ENCODE measurements at regions not wholly inside any gene's neighbourhood (a gene's known extent, or its start where the extent isn't known, plus 50 kb on each side); places are given as distances from the start of the nearest gene placed in this dataset.

DNA sequence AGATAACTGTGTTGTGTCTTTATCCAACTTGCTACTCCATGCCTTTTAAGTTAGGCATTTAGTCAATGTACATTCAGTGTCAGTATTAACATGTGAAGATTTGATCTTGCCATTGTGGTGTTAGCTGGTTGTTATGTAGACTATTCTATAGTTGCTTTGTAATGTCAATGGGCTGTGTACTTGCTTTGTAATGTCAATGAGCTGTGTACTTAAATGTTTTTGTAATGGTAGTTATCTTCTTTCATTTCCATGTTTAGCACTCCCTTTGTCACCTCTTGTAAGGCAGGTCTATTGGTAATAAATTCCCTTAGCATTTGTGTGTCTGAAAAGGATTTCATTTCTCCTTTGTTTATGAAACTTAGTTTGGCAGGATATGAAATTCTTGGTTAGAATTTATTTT, 53.4 kb downstream of the MC4R start:
- Mint-ChIP-seq H3K9me3 (ENCODE audit: low read depth) (no peaks in the 10 kb centered on the region), H3K4me3 (ENCODE audit: low read depth) (no peak overlapping the region), H3K27ac (no peak overlapping the region), H3K27me3 (no peaks in the 10 kb centered on the region), H3K36me3 (ENCODE audit: insufficient read depth) (no peaks in the 10 kb centered on the region), H3K4me1 (ENCODE audit: low read depth) (no peaks in the 10 kb centered on the region)
- TF ChIP-seq, protein P1, sequence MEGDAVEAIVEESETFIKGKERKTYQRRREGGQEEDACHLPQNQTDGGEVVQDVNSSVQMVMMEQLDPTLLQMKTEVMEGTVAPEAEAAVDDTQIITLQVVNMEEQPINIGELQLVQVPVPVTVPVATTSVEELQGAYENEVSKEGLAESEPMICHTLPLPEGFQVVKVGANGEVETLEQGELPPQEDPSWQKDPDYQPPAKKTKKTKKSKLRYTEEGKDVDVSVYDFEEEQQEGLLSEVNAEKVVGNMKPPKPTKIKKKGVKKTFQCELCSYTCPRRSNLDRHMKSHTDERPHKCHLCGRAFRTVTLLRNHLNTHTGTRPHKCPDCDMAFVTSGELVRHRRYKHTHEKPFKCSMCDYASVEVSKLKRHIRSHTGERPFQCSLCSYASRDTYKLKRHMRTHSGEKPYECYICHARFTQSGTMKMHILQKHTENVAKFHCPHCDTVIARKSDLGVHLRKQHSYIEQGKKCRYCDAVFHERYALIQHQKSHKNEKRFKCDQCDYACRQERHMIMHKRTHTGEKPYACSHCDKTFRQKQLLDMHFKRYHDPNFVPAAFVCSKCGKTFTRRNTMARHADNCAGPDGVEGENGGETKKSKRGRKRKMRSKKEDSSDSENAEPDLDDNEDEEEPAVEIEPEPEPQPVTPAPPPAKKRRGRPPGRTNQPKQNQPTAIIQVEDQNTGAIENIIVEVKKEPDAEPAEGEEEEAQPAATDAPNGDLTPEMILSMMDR (IDR thresholded peaks at IDR 0.05; ENCODE audit: unreplicated experiment): no peak
- DNase-seq (ENCODE audit: low spot score, unreplicated experiment): no peak

DNA sequence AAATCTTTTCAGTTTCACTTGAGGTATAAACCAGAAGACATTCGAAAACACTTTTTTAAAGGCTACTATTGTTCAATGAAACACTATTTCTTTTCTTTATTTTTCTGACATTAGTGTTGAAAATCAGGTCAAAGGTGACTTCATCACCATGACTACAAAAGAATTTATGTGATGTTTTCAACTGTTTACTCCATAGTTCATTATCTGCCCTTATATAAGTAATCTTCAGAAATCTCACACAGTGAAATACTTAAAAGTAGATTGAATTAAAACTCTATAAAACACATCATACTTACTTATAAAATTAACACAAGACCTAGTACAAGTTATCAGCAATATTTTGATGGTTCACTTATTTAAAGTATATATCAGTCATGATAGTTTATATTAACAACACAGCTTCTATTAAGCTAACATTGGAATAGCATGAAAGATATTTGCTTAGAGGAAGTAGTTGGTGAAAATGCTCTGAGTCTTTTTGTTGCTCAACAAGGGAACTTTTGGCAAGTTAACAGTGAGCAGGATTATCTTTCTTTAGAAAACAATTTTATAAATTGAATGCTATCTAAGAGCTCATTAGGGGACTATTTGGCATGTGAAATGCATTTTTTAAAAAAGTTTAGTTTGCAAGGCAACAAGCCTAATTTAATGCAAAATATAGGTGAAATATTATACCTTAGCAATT, 60.8 kb downstream of the MC4R start:
- Mint-ChIP-seq H3K36me3 (ENCODE audit: insufficient read depth) (no peaks in the 10 kb centered on the region), H3K4me1 (ENCODE audit: low read depth) (no peaks in the 10 kb centered on the region), H3K27me3 (no peaks in the 10 kb centered on the region), H3K4me3 (ENCODE audit: low read depth) (no peak overlapping the region), H3K9me3 (ENCODE audit: low read depth) (peaks cover 4% of the 10 kb centered on the region), H3K27ac (no peak overlapping the region)
- TF ChIP-seq, protein P1 (IDR thresholded peaks at IDR 0.05; ENCODE audit: unreplicated experiment): no peak
- DNase-seq (ENCODE audit: low spot score, unreplicated experiment): no peak

DNA sequence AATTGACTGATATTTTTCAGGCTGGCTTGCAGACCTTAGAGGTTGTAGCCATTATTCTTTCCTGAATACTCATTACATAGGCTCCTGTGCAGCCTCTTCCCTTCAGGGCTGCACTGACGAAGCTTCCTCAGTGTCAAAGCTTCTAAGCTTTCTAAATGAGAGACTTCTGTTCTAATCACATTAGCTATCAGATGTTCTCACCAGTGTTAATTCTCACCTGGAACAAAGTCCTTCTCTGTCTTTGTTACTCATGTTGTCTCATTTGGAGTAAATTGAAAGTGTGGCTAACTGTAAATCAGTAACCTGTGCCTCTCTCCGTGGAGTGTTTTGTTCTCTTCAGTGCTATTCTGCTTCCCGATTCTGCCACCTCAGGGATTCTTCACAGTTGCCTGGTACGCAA, 76.9 kb downstream of the MC4R start:
- Mint-ChIP-seq H3K9me3 (ENCODE audit: low read depth) (no peaks in the 10 kb centered on the region), H3K36me3 (ENCODE audit: insufficient read depth) (no peaks in the 10 kb centered on the region), H3K4me1 (ENCODE audit: low read depth) (peaks cover 7% of the 10 kb centered on the region), H3K27ac (peak overlapping the region; percentile 15), H3K4me3 (ENCODE audit: low read depth) (peak overlapping the region; percentile 19), H3K27me3 (peaks cover 12% of the 10 kb centered on the region)
- TF ChIP-seq, protein P1 (IDR thresholded peaks at IDR 0.05; ENCODE audit: unreplicated experiment): no peak
- no peak for DNase-seq (ENCODE audit: low spot score, unreplicated experiment)

DNA sequence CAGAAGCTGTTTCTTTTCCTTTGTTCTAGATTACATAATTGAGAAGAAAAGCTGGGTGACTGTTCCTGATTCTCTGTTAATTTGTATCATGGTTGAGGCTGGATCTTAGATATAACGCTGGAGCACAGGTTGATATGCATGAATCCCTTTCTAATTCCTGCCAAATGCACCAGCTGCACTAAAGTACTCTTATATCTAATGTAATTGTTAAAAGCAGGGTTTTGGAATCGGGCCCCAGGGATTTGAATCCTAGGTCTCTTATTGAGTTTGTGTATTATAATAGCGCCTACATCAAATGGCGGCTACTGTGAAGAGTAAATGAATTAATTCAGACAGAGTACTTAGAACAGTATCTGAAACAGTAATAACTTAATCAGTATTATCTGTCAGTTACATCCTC, 80.4 kb downstream of the MC4R start:
- Mint-ChIP-seq H3K27me3 (peaks cover 2% of the 10 kb centered on the region), H3K4me1 (ENCODE audit: low read depth) (peaks cover 11% of the 10 kb centered on the region), H3K4me3 (ENCODE audit: low read depth) (no peak overlapping the region), H3K27ac (no peak overlapping the region), H3K36me3 (ENCODE audit: insufficient read depth) (no peaks in the 10 kb centered on the region), H3K9me3 (ENCODE audit: low read depth) (peaks cover 3% of the 10 kb centered on the region)
- DNase-seq (ENCODE audit: low spot score, unreplicated experiment): no peak
- TF ChIP-seq, protein P1 (IDR thresholded peaks at IDR 0.05; ENCODE audit: unreplicated experiment): no peak

DNA sequence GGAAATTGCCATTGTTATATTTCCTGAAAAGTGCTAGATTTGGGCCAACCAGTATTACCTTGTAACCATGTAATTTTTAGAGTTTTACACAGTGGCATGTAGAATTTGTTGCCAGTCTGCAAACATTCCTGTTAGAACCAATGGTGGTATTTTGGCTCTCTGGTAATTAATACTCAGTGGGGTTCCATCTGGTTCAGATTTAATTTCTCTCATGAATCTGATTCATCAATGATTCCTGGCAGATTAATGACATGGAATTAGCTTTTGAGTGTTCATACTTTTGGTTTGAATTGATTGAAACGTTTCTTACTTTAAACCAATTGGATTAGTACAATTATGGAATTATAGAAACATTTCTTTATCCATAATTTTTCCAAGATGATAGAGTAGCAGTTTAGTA, 93.2 kb downstream of the MC4R start:
- no peaks in the 10 kb centered on the region for H3K9me3 Mint-ChIP-seq (ENCODE audit: low read depth)
- no peaks in the 10 kb centered on the region for H3K36me3 Mint-ChIP-seq (ENCODE audit: insufficient read depth)
- DNase-seq (ENCODE audit: low spot score, unreplicated experiment): no peak
- H3K4me1 Mint-ChIP-seq (ENCODE audit: low read depth): peaks cover 7% of the 10 kb centered on the region
- H3K27ac Mint-ChIP-seq: no peak overlapping the region
- no peaks in the 10 kb centered on the region for H3K27me3 Mint-ChIP-seq
- H3K4me3 Mint-ChIP-seq (ENCODE audit: low read depth): no peak overlapping the region
- TF ChIP-seq, protein P1 (IDR thresholded peaks at IDR 0.05; ENCODE audit: unreplicated experiment): no peak

Data from progenitor cell of endocrine pancreas (in vitro differentiated cells).